ENCODE measurements at regions not wholly inside any gene's neighbourhood (a gene's known extent, or its start where the extent isn't known, plus 50 kb on each side); places are given as distances from the start of the nearest gene placed in this dataset.
"Not testable (repeated sequence)": the region's sequence is repeated elsewhere in the genome, so short reads cannot be mapped to it uniquely, and the experiment has no call there.

DNA sequence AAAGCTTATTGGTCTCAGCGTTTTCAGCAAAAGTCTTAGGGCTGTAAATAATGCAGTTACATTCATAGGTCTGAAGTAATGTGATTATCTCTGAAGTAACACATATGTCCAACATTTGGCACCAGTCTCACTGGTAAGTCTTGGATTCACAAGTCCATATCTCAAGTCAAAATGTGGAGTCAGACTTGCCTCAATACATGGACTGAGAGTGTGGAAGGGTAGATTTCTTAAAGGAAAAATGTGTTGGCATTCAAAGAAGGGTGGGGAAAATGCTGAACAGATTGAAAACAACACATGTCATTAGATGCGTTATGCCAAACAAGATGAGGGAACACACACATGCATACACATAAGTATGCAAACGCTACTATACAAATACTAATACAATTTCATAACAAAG is 989.0 kb upstream of the MANEA start:
- TF ChIP-seq, protein P1, sequence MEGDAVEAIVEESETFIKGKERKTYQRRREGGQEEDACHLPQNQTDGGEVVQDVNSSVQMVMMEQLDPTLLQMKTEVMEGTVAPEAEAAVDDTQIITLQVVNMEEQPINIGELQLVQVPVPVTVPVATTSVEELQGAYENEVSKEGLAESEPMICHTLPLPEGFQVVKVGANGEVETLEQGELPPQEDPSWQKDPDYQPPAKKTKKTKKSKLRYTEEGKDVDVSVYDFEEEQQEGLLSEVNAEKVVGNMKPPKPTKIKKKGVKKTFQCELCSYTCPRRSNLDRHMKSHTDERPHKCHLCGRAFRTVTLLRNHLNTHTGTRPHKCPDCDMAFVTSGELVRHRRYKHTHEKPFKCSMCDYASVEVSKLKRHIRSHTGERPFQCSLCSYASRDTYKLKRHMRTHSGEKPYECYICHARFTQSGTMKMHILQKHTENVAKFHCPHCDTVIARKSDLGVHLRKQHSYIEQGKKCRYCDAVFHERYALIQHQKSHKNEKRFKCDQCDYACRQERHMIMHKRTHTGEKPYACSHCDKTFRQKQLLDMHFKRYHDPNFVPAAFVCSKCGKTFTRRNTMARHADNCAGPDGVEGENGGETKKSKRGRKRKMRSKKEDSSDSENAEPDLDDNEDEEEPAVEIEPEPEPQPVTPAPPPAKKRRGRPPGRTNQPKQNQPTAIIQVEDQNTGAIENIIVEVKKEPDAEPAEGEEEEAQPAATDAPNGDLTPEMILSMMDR (IDR thresholded peaks at IDR 0.05; ENCODE audit: insufficient read depth, low read length, missing control alignments), result no peak
- CTCF ChIA-PET, result no interaction called here
- POLR2A ChIA-PET, result no interaction called here
- no peak for DNase-seq (ENCODE audit: low read depth, low spot score)
- no peak overlapping the region for H3K4me3 ChIP-seq (ENCODE audit: low read depth, low read length)

DNA sequence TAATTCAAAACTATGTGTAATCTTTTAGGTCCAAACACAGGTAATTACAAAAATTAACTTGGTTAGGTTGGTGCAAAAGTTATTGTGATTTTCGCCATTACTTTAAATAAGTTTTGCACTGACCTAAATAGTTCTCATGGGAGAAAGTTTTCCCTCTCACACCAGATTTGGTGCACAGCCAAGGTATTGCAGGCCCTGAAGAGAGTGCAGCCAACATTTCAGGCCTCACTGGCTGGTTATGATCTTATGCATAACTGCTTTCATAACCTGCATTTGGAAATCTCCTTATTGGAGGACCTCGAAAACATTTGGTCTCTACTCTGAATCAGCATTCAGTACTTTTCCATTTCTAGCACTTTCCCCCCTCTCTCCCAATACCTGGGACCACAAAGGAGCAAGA is 993.1 kb upstream of the MANEA start:
- ChIA-PET CTCF (no interaction called here), POLR2A (no interaction called here)
- DNase-seq (ENCODE audit: low read depth, low spot score), result no peak
- TF ChIP-seq, protein P1 (IDR thresholded peaks at IDR 0.05; ENCODE audit: insufficient read depth, low read length, missing control alignments), result no peak
- no peak overlapping the region for H3K4me3 ChIP-seq (ENCODE audit: low read depth, low read length)

DNA sequence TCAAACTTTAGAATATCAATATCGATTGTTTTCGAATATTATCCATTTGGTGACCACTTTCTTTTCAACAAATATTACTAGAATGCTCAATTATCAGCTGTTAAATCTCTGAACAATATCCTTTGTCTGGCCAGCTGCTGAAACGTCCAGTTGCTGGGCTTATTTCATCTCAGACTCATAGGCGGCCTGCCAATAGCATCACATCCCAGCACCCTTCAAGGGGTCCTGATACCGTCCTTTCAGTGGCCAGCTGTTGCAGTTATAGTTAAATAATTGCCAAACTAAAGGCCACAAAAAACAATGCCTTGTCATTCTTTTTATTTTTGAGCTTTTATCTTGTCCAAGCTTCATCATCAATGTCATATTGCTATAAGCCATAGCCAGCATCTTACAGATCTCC is 1006.8 kb upstream of the MANEA start:
- CTCF ChIA-PET, result no interaction called here
- POLR2A ChIA-PET, result no interaction called here
- no peak for DNase-seq (ENCODE audit: low read depth, low spot score)
- H3K4me3 ChIP-seq (ENCODE audit: low read depth, low read length), result no peak overlapping the region
- TF ChIP-seq, protein P1 (IDR thresholded peaks at IDR 0.05; ENCODE audit: insufficient read depth, low read length, missing control alignments), result no peak

DNA sequence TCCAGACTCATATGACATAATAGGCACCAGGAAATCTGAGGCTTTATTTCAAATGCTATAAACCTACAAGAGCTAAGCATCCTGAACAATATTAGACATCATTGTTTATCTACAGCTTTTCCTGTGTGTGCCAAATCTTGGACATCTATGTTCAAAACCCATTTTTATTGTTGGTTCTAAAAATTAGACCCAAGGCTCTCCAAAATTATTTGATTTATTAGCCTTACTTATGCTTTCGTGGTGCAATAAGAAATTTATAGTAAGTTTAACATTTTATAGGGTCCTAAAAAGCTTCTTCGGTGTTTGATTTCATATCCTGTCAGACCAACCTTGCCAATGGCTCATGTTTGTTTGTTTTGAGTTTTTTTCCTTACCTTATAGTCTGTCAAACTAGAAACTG is 1014.5 kb upstream of the MANEA start:
- POLR2A ChIA-PET, result no interaction called here
- CTCF ChIA-PET, result no interaction called here
- no peak overlapping the region for H3K4me3 ChIP-seq (ENCODE audit: low read depth, low read length)
- TF ChIP-seq, protein P1 (IDR thresholded peaks at IDR 0.05; ENCODE audit: insufficient read depth, low read length, missing control alignments), result no peak
- no peak for DNase-seq (ENCODE audit: low read depth, low spot score)

DNA sequence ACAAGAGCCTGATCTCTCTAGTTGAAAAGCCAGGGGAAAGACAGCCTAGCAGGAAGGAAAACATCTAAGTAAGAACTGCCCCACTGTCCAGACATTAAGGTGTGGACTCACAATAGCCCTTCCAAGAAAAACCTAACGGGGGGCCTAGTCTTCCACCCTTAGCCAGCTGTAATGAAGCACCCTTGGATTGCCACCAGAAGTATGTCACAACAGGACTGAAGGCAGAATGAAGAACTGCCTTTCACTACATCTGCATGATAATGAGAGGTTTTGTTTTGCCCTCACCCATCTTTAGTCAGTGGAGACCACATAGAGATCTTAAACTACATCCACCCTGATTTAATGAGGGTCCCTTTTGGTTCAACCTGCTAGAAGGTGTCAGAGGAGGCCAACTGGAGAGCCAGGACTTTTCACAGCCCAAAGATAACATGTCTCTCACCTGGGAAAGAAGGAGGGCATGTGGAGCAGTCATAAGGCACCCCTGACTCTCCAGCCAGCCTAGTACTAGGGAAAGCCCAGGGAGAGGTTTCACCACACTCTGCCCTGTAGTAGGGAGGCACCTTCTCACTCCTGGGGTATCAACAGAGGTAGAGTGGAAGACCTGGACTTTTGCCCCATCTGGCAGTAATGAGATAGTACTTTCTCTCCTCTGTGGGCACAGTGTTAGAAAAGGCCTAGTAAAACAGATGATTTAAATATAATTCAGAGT is 1017.4 kb upstream of the MANEA start:
- TF ChIP-seq, protein P1 (IDR thresholded peaks at IDR 0.05; ENCODE audit: insufficient read depth, low read length, missing control alignments), result no peak
- ChIA-PET POLR2A (no interaction called here), CTCF (no interaction called here)
- DNase-seq (ENCODE audit: low read depth, low spot score), result no peak
- no peak overlapping the region for H3K4me3 ChIP-seq (ENCODE audit: low read depth, low read length)

DNA sequence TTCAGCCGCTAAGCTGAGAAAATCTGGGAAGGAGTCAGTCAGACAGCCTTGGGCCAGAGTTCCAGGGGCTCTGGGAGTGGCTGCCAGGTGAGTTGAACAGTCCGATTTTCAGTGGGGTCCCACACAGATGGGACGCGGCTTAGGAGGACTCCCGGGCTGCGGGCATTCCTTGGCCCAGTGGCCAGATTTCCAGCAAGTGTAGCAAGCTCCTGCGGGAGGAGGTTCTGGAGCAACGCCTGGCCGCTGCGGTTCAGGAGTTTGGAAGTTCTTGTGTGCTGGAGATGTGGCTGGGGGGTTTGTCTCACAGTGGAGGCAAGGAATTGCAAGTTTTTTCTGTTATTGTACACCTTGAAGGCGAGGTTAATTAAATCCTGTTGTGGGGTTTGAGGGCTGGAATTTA is 1020.1 kb upstream of the MANEA start:
- CTCF ChIA-PET; DNase-seq (ENCODE audit: low read depth, low spot score); POLR2A ChIA-PET; H3K4me3 ChIP-seq (ENCODE audit: low read depth, low read length): not testable (repeated sequence)

DNA sequence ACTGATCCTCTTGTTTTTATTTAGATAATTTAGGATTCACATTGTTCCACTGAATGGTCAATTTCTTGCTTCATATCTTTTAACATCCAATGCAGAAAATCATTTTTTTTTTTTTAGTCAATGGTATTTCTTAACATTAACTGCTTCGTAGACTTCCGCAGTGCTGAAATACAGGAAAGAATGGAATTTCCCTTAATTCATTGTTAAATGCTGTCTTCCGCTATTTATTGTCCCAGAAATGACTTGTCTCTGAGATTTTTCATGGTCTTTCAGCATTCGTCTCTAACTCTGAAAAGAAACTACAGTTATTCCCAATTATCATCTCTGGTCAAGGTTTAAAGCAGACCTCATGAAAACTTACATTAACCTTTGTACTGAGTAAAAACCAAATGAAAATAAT is 1029.1 kb upstream of the MANEA start:
- TF ChIP-seq, protein P1 (IDR thresholded peaks at IDR 0.05; ENCODE audit: insufficient read depth, low read length, missing control alignments), result no peak
- ChIA-PET CTCF (no interaction called here), POLR2A (no interaction called here)
- no peak for DNase-seq (ENCODE audit: low read depth, low spot score)
- H3K4me3 ChIP-seq (ENCODE audit: low read depth, low read length), result no peak overlapping the region
